ENCODE measurements at regions not wholly inside any gene's neighbourhood (a gene's known extent, or its start where the extent isn't known, plus 50 kb on each side); places are given as distances from the start of the nearest gene placed in this dataset.
"Not testable (repeated sequence)": the region's sequence is repeated elsewhere in the genome, so short reads cannot be mapped to it uniquely, and the experiment has no call there.

DNA sequence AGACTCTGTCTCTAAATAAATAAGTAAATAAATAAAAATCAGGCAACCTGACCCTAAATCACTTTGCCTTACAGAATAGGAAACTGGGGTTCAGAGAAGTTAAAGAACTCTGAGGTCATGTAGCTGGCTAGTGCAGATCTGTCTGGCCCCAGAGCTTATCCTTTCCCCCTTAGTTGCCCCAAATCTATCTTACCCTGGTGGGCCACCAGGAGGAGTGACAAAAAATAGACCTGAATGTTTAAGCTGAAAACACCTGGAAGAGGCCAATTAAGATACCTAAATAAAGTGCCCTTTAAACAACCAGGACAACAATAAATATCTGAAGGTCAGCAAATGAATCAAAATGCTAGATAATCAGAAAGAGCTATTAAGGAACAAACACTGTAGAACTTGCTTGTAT lies 59.7 kb downstream of the TEX35 start:
- DNase-seq = no peak

DNA sequence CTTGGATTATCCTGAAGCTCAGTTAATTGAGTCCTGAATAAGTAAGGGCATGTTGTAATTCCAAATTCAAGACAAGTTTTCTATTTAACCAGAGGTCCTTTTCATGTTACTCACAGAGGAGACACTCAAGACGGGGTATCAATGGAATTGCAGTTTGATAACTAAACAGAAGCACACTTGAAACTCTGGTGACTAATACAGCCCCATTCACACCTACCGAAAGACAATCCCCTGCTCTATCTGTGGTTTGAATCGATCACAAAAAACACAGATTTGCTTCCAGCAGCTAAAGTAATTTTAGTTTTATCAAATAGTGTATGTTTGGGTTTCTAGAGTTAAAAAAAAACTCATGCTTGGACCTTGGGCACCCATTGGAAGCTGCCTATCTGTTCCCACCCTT lies 60.4 kb downstream of the TEX35 start:
- DNase-seq = no peak

DNA sequence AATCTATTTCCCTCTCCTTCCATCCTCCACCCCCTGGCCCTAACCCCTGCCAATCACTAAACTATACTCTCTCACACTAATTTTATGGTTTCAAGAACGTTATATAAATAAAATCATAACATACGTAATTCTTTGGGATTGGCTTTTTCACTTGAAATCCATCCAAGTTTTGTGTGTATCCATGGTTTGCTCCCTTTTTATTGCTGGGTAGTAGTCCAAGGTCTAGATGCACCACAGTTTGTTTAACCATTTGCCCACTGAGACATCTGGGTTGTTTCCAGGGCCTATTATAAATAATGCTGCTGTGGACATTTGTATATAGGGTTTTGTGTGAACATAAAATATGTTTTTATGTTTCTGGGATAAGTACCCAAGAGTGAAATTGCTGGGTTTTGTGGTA lies 61.4 kb downstream of the TEX35 start:
- DNase-seq = no peak

DNA sequence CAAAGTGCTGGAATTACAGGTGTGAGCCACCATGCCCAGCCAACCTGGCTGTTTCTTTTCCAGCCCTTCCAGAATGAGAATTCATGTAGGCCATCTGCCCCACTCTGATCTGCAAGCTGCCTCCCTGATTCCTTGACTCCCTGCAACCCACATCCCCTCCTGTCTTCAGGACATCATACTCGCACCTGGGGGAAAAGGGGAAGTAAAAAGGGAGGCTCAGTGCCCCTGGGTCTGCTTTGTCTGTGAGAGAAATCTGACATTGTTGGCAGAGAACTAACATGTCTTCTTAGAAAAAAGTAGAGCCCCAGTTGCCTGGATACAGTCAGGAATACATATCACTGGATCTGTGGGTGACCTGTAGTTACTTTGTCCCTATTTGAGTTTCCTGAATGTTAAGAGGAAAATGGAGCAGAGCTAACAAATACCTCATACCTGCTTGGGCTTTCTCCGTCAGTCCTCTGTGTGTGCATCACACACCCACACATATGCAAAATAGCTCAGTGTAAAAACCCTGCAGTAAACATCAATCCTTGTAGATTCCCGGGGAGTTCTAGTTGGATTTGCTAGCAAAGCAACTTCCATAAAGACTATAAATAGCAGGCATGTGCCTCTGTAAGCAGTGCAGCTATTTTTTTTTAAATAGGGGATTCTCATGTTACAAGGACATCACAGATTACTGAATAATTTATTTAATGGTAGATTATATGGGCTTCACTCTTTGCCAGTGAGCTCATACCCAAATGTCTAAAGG lies 62.9 kb downstream of the TEX35 start:
- DNase-seq = no peak

DNA sequence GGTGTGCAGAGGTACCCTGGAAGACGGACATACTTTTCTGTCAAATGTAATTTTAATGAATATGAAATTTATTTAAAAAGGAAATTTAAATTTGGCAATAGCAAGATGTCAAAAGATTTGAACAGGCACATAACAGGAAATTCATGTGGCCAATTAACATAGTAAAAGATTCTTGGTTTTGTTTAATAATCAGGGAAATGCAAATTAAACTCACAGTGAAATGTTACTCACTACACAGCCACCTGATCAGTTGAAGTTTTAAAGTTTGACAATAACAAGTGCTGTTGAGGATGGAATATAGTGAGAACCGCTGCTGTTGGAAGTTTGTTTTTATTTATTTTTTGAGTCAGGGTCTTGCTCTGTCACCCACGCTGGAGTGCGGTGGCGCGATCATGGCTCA lies 63.9 kb downstream of the TEX35 start:
- DNase-seq = no peak

DNA sequence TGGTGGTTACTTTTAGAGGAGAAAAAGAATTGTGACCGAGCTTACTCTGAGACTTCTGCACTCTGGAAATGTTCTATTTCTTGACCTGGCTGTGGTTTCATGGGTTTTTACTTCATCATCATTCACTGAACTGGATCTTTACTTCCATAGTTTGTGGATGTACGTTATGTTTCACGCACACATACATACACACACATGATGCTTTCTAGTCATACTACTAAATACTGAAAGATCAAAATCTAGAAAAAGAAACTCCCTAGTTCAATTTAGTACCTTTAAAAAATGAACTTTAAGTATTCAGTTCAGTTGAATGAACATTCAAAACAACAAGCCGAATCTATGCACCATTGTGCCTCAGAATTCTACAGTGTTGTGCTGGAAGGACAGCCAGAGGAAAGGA lies 65.0 kb downstream of the TEX35 start:
- DNase-seq = no peak

DNA sequence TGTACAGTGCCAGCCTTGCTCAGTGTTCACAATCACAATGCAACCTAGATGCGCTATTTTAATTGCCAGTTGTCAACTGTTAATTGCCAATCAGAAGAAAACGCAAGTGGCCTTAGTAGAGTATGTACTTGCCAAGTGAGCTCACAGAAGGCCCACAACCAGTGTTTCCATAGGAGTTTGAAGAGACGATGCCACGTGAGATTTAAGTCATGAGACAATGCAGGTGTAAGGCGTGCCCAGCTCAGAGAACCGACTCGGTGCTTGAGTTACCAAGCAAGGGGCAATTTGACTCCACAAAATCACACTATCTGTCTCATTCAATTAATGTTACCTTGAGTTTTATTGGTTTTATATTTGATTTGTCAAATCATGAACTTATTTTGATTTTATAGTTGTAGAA lies 65.6 kb downstream of the TEX35 start:
- no peak for DNase-seq

DNA sequence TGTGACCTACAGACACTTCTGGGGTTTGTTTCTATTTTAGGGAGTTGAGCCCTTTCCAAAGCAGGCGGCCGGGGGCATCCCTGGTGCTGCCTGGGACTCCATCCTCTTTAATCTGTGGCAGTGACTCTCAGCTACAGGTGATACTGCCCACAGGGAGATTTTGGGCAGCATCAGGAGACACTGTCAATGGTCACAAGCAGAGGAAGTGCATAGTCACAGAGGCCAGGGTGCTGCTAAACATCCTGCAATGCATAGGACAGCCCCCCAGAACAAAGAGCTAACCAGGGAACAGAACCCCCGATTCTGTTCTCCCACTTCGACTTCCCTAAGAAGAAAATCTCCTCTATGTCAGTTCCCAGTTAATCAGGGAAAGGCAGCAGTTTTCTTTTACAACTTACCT lies 66.2 kb downstream of the TEX35 start:
- DNase-seq = no peak

DNA sequence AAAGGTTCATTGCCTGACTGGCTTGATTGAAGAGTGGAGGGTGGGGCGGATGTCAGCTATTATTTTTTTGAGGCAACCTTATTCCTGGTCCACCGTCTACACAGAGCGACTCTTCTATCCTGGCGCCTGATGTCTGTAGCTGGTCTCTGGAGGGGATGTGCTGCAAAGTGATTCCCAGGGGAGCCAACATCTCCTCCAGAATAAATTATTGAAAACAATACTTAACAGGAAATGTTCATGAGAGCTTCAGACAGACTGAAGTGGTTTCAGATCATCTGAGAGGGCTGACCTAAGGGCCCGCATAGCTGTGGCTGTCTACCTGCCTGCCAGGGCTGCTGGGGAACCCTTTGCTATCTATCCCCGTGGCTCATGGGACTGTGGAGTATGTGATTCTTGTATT lies 66.7 kb downstream of the TEX35 start:
- no peak for DNase-seq

DNA sequence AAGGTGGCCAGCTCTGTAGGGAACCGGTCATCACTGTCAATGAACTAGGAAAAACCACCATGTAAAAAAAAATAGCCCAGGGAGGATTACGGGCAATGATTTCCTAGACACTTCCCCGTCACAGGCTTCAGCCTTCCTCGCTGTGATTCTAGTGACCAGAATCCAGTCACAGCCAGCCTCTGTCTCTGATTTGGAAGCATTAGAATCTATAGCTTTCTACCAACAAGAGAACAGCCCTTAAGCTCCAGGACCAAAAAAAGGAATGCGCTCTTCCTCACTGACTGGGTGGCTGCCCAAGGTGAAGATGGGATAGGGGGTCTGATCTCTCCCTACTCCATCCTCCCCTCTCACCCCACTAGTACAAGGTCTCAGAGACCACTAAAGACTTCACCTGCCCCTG lies 67.2 kb downstream of the TEX35 start:
- DNase-seq = no peak

DNA sequence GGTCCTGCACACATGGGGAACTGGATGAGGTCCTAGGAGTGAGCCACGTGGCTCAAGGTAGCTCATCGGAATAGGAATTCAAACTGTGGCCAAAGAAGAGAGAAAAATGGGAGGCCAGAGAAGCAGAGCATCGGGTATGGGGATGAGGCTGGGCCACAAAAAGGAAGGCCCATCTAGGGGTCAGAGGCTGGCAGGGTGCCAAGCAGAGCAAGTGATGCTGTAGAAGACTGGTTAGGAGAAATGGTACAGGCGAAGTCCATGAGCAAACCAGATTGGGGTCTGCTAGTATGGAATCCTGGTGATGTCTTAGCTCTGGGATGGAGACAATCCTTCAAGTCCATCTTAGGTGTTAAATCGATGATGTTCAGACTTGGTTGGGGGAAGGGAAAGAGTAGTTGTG lies 68.0 kb downstream of the TEX35 start:
- DNase-seq = no peak

DNA sequence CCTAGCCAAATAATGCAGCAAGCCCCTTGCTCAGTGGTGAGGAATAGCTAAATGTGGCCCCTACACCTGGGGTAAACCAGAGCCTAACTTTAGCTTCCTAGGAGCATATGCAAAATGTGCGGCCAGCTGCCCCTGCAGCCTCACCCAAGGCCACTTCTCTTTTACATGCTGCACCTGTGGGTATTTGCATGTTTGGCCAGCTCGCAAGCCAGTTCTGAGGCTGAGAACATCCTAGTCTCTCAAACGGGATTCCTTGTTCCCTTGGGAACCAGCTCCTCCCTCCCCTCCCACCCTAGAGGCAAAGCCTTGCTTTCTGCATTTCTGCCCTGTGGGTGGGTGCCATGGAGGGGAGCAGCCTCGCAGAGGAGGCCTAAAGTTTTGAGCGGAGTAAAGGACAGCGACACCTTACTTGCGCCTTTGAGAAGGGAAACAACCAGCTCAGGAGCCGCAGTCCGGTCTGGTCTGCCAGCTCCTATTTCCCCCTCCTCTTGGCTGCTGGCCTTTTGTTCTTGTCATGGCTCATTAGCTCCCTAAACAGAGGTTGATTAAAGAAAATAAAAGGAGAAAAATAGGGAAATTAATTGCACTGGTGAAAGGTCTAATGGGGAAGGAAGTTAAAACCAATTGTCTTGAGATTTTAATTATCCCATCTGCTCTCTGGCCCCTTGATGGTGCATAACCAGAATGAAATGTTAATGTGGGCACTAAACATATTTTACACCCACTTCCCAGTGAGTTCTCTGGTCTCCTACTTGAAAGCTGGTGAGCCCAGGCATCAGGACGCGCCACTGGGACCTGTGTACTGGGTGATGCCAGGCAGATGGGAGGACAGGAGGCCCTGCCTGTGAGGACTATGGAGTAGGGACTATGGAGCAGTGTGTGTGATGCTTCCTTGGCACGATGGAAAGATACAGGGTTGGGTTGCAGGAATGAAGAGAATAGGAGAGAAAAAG lies 68.7 kb downstream of the TEX35 start:
- DNase-seq = peak in 16 of 56 donors; percentile 2 to 41 (median 18)

DNA sequence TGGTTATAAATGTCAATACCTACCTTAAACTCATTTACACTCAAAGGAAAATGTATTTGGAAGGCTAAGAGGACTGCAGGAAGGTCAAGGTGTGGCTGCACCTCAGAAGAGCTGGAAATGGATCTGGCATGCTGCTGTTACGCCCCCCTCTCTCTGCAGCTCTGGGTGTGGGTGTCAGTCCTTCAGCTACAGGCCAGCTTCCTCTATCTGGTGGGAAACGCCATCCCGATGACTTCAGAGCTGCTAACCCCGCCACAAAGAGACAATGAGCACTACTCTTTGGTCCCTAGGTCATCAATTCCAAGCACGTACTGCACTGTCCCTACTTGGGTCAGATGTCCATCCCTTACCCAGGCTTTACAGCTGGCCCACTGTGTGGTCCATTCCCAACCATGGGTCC lies 74.2 kb downstream of the TEX35 start:
- DNase-seq = no peak

DNA sequence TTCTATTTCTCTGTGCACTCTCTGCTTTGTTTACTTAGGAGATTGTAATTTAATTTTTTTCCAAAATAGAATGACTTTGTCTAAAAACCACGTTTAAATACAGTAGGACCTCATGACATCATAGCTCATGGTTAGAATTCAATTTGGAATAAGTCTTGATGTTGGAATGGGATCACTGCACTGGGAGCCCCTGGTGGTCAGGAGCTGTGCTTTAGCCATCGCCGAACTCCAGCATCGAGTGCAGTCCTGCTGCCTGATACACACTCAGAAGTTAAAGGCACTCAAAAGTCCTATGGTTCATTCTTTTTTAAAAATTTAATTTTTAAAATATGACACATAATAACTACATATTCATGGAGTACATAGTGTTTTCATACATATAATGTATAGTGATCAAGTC lies 75.1 kb downstream of the TEX35 start:
- no peak for DNase-seq

DNA sequence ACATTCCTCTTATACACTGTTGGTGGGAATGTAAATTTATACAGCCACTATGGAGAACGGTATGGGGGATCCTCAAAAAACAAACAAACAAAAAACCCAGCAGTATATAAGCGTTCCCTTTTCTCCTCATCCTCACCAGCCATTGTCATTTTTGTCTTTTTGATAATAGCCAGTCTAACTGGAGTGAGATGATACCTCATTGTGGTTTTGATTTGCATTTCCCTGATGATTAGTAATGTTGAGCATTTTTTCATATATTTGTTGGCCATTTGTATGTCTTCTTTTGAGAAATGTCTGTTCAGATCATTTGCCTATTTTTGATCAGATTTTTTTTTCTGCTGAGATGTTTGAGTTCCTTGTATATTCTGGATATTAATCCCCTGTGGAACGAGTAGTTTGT lies 76.1 kb downstream of the TEX35 start:
- not testable (repeated sequence) for DNase-seq

DNA sequence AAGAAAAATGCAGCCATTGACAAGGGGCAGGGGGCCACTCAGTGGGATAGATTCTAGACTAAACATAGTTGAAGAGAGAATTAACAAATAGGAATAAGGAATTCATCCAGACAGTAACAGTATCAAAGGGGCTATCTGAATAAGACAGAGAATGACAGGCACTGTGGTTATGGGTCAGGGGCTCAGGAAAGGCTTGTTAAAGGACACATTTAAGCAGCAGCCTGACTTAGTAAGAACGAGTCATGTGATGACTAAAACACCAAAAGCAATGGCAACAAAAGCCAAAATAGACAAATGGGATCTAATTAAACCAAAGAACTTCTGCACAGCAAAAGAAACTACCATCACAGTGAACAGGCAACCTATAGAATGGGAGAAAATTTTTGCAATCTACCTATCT lies 78.9 kb downstream of the TEX35 start:
- DNase-seq = not testable (repeated sequence)

DNA sequence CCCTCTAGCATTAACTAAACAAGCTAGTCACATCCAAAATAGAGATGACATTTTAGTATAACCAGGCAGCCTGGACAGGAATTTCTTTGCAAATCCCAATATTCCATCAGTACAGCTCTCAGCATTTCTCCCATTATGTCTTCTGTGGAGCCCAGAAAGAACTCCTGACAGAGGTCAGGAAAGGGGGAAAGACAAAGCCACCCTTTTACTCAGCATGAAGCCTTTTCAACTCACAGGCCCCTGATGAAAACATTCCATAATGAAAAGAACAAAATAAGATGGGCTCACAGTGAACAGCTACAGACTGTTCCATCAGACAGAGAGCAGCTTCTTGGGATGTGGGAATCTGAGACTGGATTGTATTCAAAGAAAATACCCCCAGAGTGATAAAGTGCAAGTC lies 80.6 kb downstream of the TEX35 start:
- no peak for DNase-seq

DNA sequence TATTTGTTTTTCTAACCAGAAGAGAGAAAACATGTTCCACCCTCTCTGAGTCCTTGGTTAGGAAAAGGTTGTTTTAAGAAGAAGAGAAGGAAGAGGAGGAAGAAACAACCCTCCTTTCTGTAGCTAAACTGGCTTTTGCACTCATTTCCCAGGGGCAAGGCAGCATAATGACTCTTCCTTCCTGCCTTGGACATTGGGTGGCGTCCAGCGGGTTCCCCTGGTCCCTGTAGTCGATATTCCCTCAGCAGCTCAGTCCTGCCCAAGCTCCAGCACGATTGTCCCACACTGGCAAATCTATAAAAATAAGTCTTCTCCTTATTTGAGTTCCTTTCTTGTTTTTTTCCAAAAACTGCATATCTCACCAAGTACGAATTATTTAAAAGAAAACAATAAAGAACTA lies 81.2 kb downstream of the TEX35 start:
- no peak for DNase-seq

DNA sequence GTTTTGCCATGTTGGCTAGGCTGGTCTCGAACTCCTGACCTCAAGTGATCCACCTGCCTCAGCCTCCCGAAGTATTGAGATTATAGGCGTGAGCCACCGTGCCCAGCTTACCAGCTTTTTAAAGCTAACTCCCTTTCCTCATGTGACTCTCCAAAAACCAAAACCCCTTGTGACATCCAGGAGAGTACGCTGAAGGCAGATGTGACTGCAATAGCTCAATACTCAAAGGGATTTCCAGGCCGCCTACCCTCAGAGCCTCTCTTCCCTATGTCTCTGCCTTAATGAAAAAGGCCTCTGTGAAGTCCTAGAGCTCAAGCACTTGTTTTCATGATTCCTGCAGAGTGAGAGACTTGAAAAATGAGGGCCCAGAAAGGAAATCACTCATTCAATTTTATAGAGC lies 82.6 kb downstream of the TEX35 start:
- no peak for DNase-seq

DNA sequence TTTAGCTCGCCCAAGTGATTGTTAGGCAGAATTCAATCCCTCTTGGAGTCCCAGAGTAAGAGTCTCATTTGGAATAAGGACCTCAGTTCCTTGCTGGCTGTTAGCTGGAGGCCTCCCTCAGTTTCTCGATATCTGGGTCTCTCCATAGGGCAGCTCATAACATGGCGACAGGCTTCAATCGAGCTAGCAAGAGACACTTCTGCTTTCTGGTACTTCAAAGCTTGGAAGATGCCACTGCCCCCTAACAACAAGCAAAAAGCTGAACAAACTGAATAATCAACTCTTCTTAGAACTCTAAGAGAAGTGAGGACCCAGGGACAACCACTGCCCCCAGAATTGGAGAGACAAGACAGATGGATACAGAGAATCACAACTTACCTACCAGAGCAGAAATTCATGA lies 86.2 kb downstream of the TEX35 start:
- no peak for DNase-seq

DNA sequence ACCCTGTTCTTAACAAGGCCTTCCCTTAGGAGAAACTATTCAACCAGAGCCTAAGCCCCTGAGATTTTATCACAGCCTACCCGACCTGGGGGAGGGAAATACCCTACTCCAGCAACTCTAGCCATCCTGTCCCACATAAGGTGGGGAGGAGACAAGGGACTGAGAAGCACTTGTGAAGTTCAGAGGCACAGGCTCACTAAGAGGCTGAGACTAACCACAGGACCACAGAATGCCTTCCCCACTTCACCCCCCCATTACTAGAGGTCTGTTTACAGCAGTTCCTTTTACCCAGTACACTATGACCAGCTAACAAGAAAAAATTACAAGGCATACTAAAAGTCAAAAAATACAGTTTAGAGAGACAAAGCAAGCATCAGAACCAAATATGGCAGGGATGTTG lies 86.8 kb downstream of the TEX35 start:
- no peak for DNase-seq

DNA sequence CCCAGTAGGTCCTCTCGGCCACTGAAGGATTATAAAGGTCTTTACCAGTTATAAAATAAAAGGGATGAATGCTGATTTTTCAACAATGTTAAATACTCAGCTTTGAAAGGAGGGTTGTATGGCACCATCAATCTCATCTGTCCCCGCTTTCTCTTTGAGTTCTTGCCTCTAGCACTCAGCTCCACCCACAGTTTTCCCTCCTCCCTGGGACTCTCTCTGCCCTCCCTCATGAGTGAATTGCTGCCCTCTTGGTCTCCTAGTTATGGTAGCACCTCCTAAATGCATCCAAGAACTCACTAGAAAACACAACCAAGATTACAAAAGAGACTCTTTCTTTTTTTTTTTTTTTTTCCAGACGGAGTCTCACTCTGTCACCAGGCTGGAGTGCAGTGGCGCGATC lies 91.0 kb downstream of the TEX35 start:
- DNase-seq = no peak

DNA sequence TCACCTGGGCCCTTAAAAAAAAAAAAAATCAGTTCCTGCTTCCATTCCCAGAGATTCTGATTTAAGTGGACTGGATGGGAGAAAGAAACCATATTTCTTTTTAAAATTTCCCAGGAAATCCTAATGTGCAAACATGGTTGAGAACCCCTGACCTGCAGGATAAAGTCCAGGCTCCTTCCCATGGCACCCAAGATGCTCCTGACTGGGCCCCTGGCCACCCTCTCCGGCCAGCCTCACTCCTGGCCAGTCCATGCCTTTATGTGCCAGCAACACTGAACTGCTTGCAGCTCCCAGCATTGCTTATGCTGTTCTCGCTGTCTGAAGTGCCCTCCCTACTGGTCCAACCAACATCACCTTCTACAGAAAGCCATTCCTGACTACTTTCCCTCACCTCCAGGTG lies 93.9 kb downstream of the TEX35 start:
- no peak for DNase-seq

All from nucleus accumbens (tissue), 56 donors.